Muscle of leg (tissue), 3 donors: ENCODE measurements at regions not wholly inside any gene's neighbourhood (a gene's known extent, or its start where the extent isn't known, plus 50 kb on each side); places are given as distances from the start of the nearest gene placed in this dataset.
"Not testable (repeated sequence)": the region's sequence is repeated elsewhere in the genome, so short reads cannot be mapped to it uniquely, and the experiment has no call there.

Experiments used
- DNase-seq: peaks from one replicate; pipeline ENCODE4 v3.0.0; 2013
- H3K27ac ChIP-seq: one replicate; pipeline ENCODE4 v1.5.1; 2013; ENCODE audit warnings: mild to moderate bottlenecking, low read length, control low read depth
- H3K27me3 ChIP-seq: one replicate; pipeline ENCODE4 v1.6.1; 2013; ENCODE audit warnings: low read length; ENCODE audit not compliant: control insufficient read depth, insufficient read depth
- H3K36me3 ChIP-seq: one replicate; pipeline ENCODE4 v1.6.1; 2013; ENCODE audit warnings: low read length; ENCODE audit not compliant: control insufficient read depth, insufficient read depth
- H3K4me1 ChIP-seq: one replicate; pipeline ENCODE4 v1.6.1; 2013; ENCODE audit warnings: low read length; ENCODE audit not compliant: control insufficient read depth, insufficient read depth
- H3K4me3 ChIP-seq: one replicate; pipeline ENCODE4 v1.5.1; 2013; ENCODE audit warnings: low read length, control low read depth
- H3K9me3 ChIP-seq: replicated peaks from 2 replicates; pipeline ENCODE4 v1.6.1; 2013; ENCODE audit warnings: low read depth, low read length; ENCODE audit not compliant: control insufficient read depth
- WGBS: methylation state at CpG from one replicate; pipeline ENCODE4 v1.1.5; 2013; ENCODE audit warnings: missing lambda C conversion rate; ENCODE audit not compliant: insufficient coverage; 5-methylcytosine and 5-hydroxymethylcytosine counted together

DNA sequence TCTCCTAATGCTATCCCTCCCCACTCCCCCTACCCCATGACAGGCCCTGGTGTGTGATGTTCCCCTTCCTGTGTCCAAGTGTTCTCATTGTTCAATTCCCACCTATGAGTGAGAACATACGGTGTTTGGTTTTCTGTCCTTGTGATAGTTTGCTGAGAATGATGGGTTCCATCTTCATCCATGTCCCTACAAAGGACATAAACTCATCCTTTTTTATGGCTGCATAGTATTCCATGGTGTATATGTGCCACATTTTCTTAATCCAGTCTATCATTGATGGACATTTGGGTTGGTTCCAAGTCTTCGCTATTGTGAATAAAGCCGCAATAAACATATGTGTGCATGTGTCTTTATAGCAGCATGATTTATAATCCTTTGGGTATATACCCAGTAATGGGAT is 227.5 kb upstream of the PRDM1 start:
- not testable (repeated sequence) for DNase-seq, H3K27ac ChIP-seq, H3K4me3 ChIP-seq, H3K4me1 ChIP-seq, H3K9me3 ChIP-seq, H3K36me3 ChIP-seq, H3K27me3 ChIP-seq
- no CpG with 5 or more reads among the region's 3 CpGs for WGBS

DNA sequence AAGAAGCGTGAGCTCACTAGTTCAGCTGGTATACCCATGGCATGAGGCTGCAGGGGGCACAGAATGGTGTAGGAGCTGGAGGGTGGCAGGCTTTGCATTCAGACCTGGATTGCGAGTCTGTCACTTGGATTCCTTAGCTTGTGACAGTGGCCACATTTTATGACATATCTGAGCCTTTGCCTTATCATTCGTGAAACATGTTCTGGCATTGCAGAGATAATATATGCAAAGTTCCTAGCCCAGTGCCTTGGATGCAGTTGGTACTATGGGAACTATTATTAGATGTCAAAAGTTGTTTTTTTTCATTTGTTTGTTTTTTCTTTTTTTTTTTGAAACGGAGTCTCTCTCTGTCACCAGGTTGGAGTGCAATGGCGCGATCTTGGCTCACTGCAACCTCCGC is 230.7 kb upstream of the PRDM1 start:
- WGBS = 80% methylated on average over 1 of the region's 7 CpGs
- Histone ChIP-seq H3K27ac (no peak overlapping the region), H3K9me3 (no peaks in the 10 kb centered on the region), H3K4me3 (no peak overlapping the region), H3K27me3 (no peaks in the 10 kb centered on the region), H3K36me3 (no peaks in the 10 kb centered on the region), H3K4me1 (peaks cover 7% of the 10 kb centered on the region)
- no peak for DNase-seq

DNA sequence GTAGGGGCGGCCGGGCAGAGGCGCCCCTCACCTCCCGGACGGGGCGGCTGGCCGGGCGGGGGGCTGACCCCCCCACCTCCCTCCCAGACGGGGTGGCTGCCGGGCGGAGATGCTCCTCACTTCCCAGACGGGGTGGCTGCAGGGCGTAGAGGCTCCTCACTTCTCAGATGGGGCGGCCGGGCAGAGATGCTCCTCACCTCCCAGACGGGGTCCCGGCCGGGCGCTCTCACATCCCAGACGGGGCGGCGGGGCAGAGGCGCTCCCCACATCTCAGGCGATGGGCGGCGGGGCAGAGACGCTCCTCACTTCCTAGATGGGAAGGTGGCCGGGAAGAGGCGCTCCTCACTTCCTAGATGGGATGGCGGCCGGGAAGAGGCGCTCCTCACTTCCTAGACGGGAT is 232.2 kb upstream of the PRDM1 start:
- H3K4me3 ChIP-seq, DNase-seq, H3K36me3 ChIP-seq, H3K27ac ChIP-seq, H3K27me3 ChIP-seq, H3K9me3 ChIP-seq: not testable (repeated sequence)
- peaks cover 16% of the 10 kb centered on the region for H3K4me1 ChIP-seq
- WGBS = 95% methylated on average over 4 of the region's 33 CpGs

DNA sequence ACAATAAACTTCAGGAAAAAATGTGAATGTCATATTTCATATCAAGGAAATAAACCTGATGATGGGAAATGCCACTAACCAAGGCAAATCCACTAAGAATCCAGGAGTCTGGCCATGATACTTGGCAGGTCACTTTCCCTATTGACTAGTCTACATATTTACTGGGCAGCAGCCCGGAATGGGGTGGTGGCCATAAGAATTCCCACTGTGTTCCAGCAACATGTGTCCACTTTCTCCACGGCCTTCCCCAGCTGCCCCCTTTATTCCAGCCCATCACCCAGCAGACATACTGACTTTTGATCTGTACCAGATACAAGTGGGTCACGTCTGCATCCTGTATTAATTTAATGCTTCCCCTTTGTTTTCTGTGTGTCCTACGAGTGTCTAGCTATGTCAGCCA is 234.5 kb upstream of the PRDM1 start:
- Histone ChIP-seq H3K4me1 (peaks cover 16% of the 10 kb centered on the region), H3K27ac (no peak overlapping the region), H3K27me3 (no peaks in the 10 kb centered on the region), H3K4me3 (no peak overlapping the region), H3K9me3 (no peaks in the 10 kb centered on the region), H3K36me3 (no peaks in the 10 kb centered on the region)
- 42% methylated on average over 4 of the region's 4 CpGs for WGBS
- DNase-seq = peak; percentile 40

DNA sequence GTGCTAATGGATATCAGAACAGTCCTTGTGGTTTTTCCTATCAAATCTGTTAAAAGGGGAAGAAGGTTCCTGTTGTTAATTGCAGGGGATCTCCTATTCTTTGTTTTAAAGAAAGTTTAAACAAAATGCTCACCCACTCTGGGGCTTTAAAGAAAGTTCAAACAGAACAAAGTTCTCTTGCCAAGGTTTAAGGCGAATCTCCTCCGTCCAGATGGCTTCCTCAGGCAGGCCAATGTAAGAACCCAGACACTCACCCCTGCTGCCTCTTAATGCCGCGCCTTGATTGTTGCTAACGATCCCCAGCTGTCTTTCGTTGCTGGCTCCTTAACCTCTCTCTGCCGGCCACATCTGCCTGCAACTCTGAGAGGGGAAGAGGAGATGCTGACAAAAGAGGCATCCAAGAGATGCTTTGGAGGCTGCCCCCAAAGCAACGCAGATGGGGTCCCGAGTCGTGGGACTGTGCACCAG is 235.0 kb upstream of the PRDM1 start:
- H3K4me3 ChIP-seq = no peak overlapping the region
- H3K9me3 ChIP-seq = no peaks in the 10 kb centered on the region
- no peaks in the 10 kb centered on the region for H3K27me3 ChIP-seq
- peak; percentile 84 for DNase-seq
- 22% methylated on average over 2 of the region's 10 CpGs for WGBS
- H3K27ac ChIP-seq = no peak overlapping the region
- peaks cover 16% of the 10 kb centered on the region for H3K4me1 ChIP-seq
- H3K36me3 ChIP-seq = no peaks in the 10 kb centered on the region

DNA sequence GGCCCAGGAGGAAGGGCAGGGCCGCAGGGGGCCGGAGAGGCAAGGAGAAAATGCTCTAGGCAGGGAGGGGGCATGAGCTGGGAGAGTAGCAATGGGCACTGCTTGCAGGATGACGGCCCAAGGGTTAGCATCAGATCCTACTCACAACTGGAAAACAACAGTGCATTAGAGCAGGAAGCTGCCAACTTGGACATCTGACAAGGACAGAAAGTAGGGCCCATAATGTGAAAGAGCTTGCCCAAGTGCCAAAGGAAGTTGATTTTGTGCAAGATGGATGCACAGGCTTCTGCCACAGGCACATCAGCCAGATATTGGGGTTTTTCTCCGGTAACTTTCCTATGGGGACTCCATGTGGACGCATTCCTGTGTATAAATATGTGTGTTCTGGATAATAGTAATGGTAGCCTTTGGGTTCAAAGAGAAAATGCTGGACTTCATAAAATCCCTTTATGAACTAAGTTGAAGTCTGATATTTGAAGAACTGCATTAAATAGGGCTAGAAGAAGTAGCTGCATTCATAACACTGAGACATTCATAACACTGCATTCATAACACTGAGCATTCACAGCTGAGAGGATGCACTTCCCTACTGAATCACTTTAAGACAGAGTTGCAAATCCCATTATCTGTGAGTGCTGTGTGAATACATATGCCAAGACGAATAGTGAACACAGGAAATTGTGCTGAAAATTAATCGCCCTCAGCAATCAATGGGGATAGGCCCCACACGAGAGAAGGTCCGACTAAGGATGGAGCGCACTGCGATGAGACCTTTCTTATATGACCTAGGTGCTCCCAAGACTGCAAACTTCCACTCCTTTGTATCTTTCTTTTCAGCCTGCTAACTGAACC is 235.6 kb upstream of the PRDM1 start:
- Histone ChIP-seq H3K27ac (no peak overlapping the region), H3K4me1 (peaks cover 16% of the 10 kb centered on the region), H3K4me3 (no peak overlapping the region), H3K27me3 (no peaks in the 10 kb centered on the region), H3K9me3 (no peaks in the 10 kb centered on the region), H3K36me3 (no peaks in the 10 kb centered on the region)
- WGBS = 62% methylated on average over 4 of the region's 11 CpGs
- peak; percentile 60 for DNase-seq

DNA sequence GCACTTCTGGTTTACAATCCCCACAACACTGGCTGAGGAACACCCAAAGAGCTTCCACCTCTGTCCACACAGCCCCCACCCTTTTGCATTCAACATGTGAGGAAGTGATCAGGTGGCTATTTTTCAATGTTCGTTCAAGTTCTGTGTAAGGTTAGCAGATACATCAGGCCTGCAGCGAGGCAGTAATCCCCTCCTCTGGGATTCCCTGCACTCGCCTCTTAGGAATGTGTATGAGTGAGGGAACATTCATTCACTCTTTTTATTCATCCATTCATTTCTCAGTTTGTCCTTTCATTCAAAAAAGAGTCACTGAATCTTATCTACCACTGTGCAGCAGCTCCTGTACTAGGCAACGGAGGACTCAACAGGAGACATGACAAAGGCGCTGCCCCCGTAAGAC is 236.4 kb upstream of the PRDM1 start:
- no peak overlapping the region for H3K4me3 ChIP-seq
- 85% methylated on average over 3 of the region's 6 CpGs for WGBS
- no peaks in the 10 kb centered on the region for H3K9me3 ChIP-seq
- no peak for DNase-seq
- no peak overlapping the region for H3K27ac ChIP-seq
- no peaks in the 10 kb centered on the region for H3K27me3 ChIP-seq
- peaks cover 16% of the 10 kb centered on the region for H3K4me1 ChIP-seq
- no peaks in the 10 kb centered on the region for H3K36me3 ChIP-seq

DNA sequence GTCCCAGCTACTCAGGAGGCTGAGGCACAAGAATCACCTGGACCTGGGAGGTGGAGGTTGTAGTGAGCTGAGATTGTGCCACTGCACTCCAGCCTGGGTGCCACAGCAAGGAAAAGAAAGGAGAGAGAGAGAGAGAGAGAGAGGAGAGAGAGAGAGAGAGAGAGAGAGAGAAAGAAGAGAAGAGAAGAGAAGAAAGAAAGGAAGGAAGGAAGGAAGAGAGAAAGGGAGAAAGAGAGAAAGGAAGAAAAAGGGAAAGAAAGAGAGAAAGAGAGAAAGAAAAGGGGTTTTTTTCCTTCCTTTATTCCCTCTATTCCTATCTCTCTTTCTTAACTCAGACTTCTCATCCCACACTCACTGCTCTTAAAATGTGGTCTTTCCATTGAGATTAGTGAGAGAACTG is 238.7 kb upstream of the PRDM1 start:
- H3K27me3 ChIP-seq = no peaks in the 10 kb centered on the region
- peaks cover 18% of the 10 kb centered on the region for H3K4me1 ChIP-seq
- H3K9me3 ChIP-seq = no peaks in the 10 kb centered on the region
- H3K36me3 ChIP-seq = no peaks in the 10 kb centered on the region
- no peak overlapping the region for H3K4me3 ChIP-seq
- no peak overlapping the region for H3K27ac ChIP-seq
- no peak for DNase-seq

DNA sequence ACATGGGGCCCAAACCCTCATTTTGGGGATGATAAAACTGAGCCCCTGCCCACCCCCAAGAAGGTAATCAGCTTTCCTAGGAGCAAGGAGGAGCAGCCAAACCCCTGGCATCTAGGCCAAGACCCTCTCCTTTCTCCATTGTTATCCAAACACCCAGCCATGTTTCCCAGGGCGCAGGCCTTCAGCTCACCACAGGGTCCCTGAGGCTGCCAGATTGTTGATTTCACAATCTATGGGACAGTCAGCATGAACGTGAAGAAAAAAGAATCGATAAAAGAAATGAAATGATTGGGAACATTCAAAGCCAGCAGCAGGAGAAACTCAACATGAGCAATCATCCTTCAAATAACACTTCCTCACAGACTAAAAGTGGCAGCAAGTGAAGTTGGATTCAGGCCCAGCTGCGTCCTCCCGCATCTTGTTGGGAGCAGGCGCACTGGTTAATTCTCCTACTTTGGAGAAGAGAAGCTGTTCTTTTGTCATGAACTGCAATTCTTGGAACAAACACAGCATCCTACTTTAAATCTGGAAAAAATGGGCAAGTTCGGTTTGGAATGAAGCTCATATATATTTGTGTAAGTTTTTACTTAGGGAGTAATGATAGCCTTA is 241.8 kb upstream of the PRDM1 start:
- H3K27me3 ChIP-seq = no peaks in the 10 kb centered on the region
- DNase-seq = peak; percentile 78
- no peak overlapping the region for H3K27ac ChIP-seq
- 80% methylated on average over 1 of the region's 7 CpGs for WGBS
- no peak overlapping the region for H3K4me3 ChIP-seq
- no peaks in the 10 kb centered on the region for H3K9me3 ChIP-seq
- no peaks in the 10 kb centered on the region for H3K36me3 ChIP-seq
- H3K4me1 ChIP-seq = peaks cover 2% of the 10 kb centered on the region

DNA sequence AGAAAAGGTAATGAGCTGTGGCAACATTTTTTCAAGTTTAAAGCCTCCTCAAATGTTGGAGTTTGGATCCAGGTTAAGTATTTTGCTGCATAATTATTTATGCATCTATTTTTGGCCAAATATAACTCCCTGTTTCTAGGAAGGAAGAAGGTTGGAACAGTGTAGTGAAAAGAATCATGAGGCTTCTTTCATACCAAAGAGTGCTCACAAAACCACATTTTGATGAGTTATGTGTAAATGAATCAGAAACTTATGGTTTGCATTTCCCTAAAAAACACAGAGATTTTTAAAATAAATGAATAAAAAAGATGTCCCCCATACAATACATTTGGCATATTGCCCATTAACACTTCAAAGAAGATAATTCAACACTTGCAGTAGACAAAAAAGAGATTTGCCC is 246.9 kb upstream of the PRDM1 start:
- Histone ChIP-seq H3K36me3 (no peaks in the 10 kb centered on the region), H3K4me3 (no peak overlapping the region), H3K27ac (no peak overlapping the region), H3K27me3 (no peaks in the 10 kb centered on the region), H3K9me3 (no peaks in the 10 kb centered on the region), H3K4me1 (peaks cover under 1% of the 10 kb centered on the region)
- no peak for DNase-seq
